ENCODE measurements at regions not wholly inside any gene's neighbourhood (a gene's known extent, or its start where the extent isn't known, plus 50 kb on each side); places are given as distances from the start of the nearest gene placed in this dataset.

- no peak for DNase-seq (ENCODE audit: low read depth)
These were observed 550.3 kb upstream of the CPEB2 start for GRCh38 chr4:14452001-14452400.

GRCh38 chr4:14452764-14453163 lies 549.5 kb upstream of the CPEB2 start:
- DNase-seq (ENCODE audit: low read depth) = no peak

GRCh38 chr4:14458463-14458862 lies 543.8 kb upstream of the CPEB2 start:
- DNase-seq (ENCODE audit: low read depth) = no peak

- no peak for DNase-seq (ENCODE audit: low read depth)
These were observed 537.2 kb upstream of the CPEB2 start for GRCh38 chr4:14465057-14465456.

- no peak for DNase-seq (ENCODE audit: low read depth)
These were observed 536.8 kb upstream of the CPEB2 start for GRCh38 chr4:14465507-14465906.

- DNase-seq (ENCODE audit: low read depth) = no peak
These were observed 523.8 kb upstream of the CPEB2 start for GRCh38 chr4:14478504-14478903.

GRCh38 chr4:14496408-14496807 lies 505.9 kb upstream of the CPEB2 start:
- DNase-seq (ENCODE audit: low read depth) = no peak

GRCh38 chr4:14496969-14497368 lies 505.3 kb upstream of the CPEB2 start:
- no peak for DNase-seq (ENCODE audit: low read depth)

GRCh38 chr4:14504162-14504561 lies 498.1 kb upstream of the CPEB2 start:
- DNase-seq (ENCODE audit: low read depth) = no peak

- DNase-seq (ENCODE audit: low read depth) = peak; percentile 15
These were observed 488.8 kb upstream of the CPEB2 start for GRCh38 chr4:14513471-14513870.

- no peak for DNase-seq (ENCODE audit: low read depth)
These were observed 486.7 kb upstream of the CPEB2 start for GRCh38 chr4:14515556-14515955.

GRCh38 chr4:14518136-14518535 lies 484.1 kb upstream of the CPEB2 start:
- DNase-seq (ENCODE audit: low read depth) = no peak

- DNase-seq (ENCODE audit: low read depth) = peak; percentile 43
These were observed 482.1 kb upstream of the CPEB2 start for GRCh38 chr4:14520171-14520570.

GRCh38 chr4:14524276-14524675 lies 478.0 kb upstream of the CPEB2 start:
- DNase-seq (ENCODE audit: low read depth) = no peak

GRCh38 chr4:14528918-14529317 lies 473.4 kb upstream of the CPEB2 start:
- DNase-seq (ENCODE audit: low read depth) = no peak

- DNase-seq (ENCODE audit: low read depth) = no peak
These were observed 472.6 kb upstream of the CPEB2 start for GRCh38 chr4:14529653-14530052.

GRCh38 chr4:14532436-14532835 lies 469.8 kb upstream of the CPEB2 start:
- no peak for DNase-seq (ENCODE audit: low read depth)

- DNase-seq (ENCODE audit: low read depth) = no peak
These were observed 463.0 kb upstream of the CPEB2 start for GRCh38 chr4:14539246-14539645.

- no peak for DNase-seq (ENCODE audit: low read depth)
These were observed 457.1 kb upstream of the CPEB2 start for GRCh38 chr4:14545163-14545562.

- no peak for DNase-seq (ENCODE audit: low read depth)
These were observed 456.5 kb upstream of the CPEB2 start for GRCh38 chr4:14545807-14546206.

GRCh38 chr4:14552119-14552518 lies 450.2 kb upstream of the CPEB2 start:
- no peak for DNase-seq (ENCODE audit: low read depth)

- no peak for DNase-seq (ENCODE audit: low read depth)
These were observed 442.6 kb upstream of the CPEB2 start for GRCh38 chr4:14559646-14560045.

GRCh38 chr4:14560577-14560976 lies 441.7 kb upstream of the CPEB2 start:
- DNase-seq (ENCODE audit: low read depth) = no peak

GRCh38 chr4:14562901-14563300 lies 439.4 kb upstream of the CPEB2 start:
- DNase-seq (ENCODE audit: low read depth) = no peak

GRCh38 chr4:14564281-14564680 lies 438.0 kb upstream of the CPEB2 start:
- no peak for DNase-seq (ENCODE audit: low read depth)

All from stromal cell of bone marrow (primary cell).